GM23338 (cell line): ENCODE measurements at regions not wholly inside any gene's neighbourhood (a gene's known extent, or its start where the extent isn't known, plus 50 kb on each side); places are given as distances from the start of the nearest gene placed in this dataset.

ENCODE experiments used
- ATAC-seq: fragments of 200-7000 bp; cut with Tn5 transposase; 3 replicates; pipeline ENCODE4 v1.9.1; 2020
- DNase-seq: peaks from one replicate; pipeline ENCODE4 v3.0.0-alpha.2; 2015; ENCODE audit warnings: low spot score
- H2AFZ ChIP-seq: fragments of 200-600 bp; sonication (generic); 2 replicates; pipeline ENCODE4 v1.8.0; 2016; ENCODE audit warnings: antibody characterized with exemption, mild to moderate bottlenecking, moderate library complexity
- H3F3A ChIP-seq: fragments of 200-600 bp; sonication (generic); replicated peaks from 2 replicates; pipeline ENCODE4 v1.8.0; 2017; ENCODE audit warnings: antibody characterized with exemption, mixed run types, low read depth
- H3K27ac ChIP-seq: fragments of 200-600 bp; sonication (generic); 2 replicates; pipeline ENCODE4 v1.6.1; 2016; ENCODE audit warnings: low read depth
- H3K27me3 ChIP-seq: fragments of 200-600 bp; sonication (generic); 2 replicates; pipeline ENCODE4 v1.8.0; 2016; ENCODE audit warnings: mild to moderate bottlenecking, mixed run types, moderate library complexity; ENCODE audit not compliant: insufficient read depth
- H3K36me3 ChIP-seq: fragments of 200-600 bp; sonication (generic); 2 replicates; pipeline ENCODE4 v1.8.0; 2016; ENCODE audit warnings: mild to moderate bottlenecking; ENCODE audit not compliant: insufficient read depth
- H3K4me1 ChIP-seq: fragments of 200-600 bp; sonication (generic); 2 replicates; pipeline ENCODE4 v1.8.0; 2016; ENCODE audit warnings: mild to moderate bottlenecking, moderate library complexity; ENCODE audit not compliant: insufficient read depth
- H3K4me2 ChIP-seq: fragments of 200-600 bp; sonication (generic); 2 replicates; pipeline ENCODE4 v1.7.1; 2017; ENCODE audit warnings: mixed run types
- H3K4me3 ChIP-seq: fragments of 200-600 bp; sonication (generic); 2 replicates; pipeline ENCODE4 v1.6.1; 2016; ENCODE audit warnings: mixed run types
- H3K79me2 ChIP-seq: fragments of 200-600 bp; sonication (generic); replicated peaks from 2 replicates; pipeline ENCODE4 v1.8.0; 2017; ENCODE audit warnings: mild to moderate bottlenecking; ENCODE audit not compliant: insufficient read depth
- H3K9me2 ChIP-seq: fragments of 200-600 bp; sonication (generic); 2 replicates; pipeline ENCODE4 v1.8.0; 2017; ENCODE audit not compliant: insufficient read depth
- H4K20me1 ChIP-seq: fragments of 200-600 bp; sonication (generic); replicated peaks from 2 replicates; pipeline ENCODE4 v1.8.0; 2017; ENCODE audit warnings: mild to moderate bottlenecking; ENCODE audit not compliant: insufficient read depth
- H3K27ac Mint-ChIP-seq: 2 replicates; pipeline ENCODE4 v1.8.0; 2020; ENCODE audit warnings: inconsistent platforms, mild to moderate bottlenecking, moderate library complexity, mixed read lengths
- H3K27me3 Mint-ChIP-seq: 3 replicates; pipeline ENCODE4 v1.8.0; 2022; ENCODE audit warnings: low read depth, mild to moderate bottlenecking, moderate library complexity, mixed read lengths, inconsistent platforms; ENCODE audit not compliant: insufficient read depth, poor library complexity
- H3K36me3 Mint-ChIP-seq: 3 replicates; pipeline ENCODE4 v1.8.0; 2021; ENCODE audit warnings: low read depth, mild to moderate bottlenecking, inconsistent platforms, moderate library complexity, mixed read lengths
- H3K4me1 Mint-ChIP-seq: 3 replicates; pipeline ENCODE4 v1.8.0; 2020; ENCODE audit warnings: mild to moderate bottlenecking, inconsistent platforms, mixed read lengths
- H3K4me3 Mint-ChIP-seq: 3 replicates; pipeline ENCODE4 v1.8.0; 2021; ENCODE audit warnings: moderate library complexity, mild to moderate bottlenecking, inconsistent platforms, mixed read lengths
- H3K9me3 Mint-ChIP-seq: 3 replicates; pipeline ENCODE4 v1.8.0; 2020; ENCODE audit warnings: moderate library complexity, mild to moderate bottlenecking, inconsistent platforms, mixed read lengths
- CREB1 ChIP-seq: fragments of 250-450 bp; sonication (Bioruptor Pico); IDR thresholded peaks from 2 replicates; pipeline ENCODE4 v1.5.0; 2020; ENCODE audit warnings: low read depth, mild to moderate bottlenecking, moderate library complexity
- EZH2 ChIP-seq: fragments of 200-600 bp; sonication (generic); IDR thresholded peaks from one replicate; pipeline ENCODE4 v1.8.0; 2017; ENCODE audit warnings: antibody characterized with exemption, mild to moderate bottlenecking, low read depth; ENCODE audit not compliant: unreplicated experiment
- EZH2phosphoT487 ChIP-seq: fragments of 200-600 bp; sonication (generic); IDR thresholded peaks from one replicate; pipeline ENCODE4 v1.8.1; 2018; ENCODE audit warnings: antibody characterized with exemption; ENCODE audit not compliant: unreplicated experiment
- JUNB ChIP-seq: IDR thresholded peaks from one replicate; pipeline ENCODE4 v1.6.1; 2016; ENCODE audit warnings: antibody characterized with exemption; ENCODE audit not compliant: unreplicated experiment
- NANOG ChIP-seq: IDR thresholded peaks from 2 replicates; pipeline ENCODE4 v1.6.1; 2016; ENCODE audit warnings: antibody characterized with exemption, borderline replicate concordance
- POLR2AphosphoS5 ChIP-seq: IDR thresholded peaks from 2 replicates; pipeline ENCODE4 v1.6.1; 2016; ENCODE audit warnings: antibody characterized with exemption, low read depth
- STAT1 ChIP-seq: IDR thresholded peaks from one replicate; pipeline ENCODE4 v1.6.1; 2016; ENCODE audit warnings: antibody characterized with exemption; ENCODE audit not compliant: unreplicated experiment
- ZNF114 ChIP-seq: fragments of 250-450 bp; sonication (Bioruptor Pico); IDR thresholded peaks from 2 replicates; pipeline ENCODE4 v1.5.0; 2020; ENCODE audit warnings: mild to moderate bottlenecking, moderate library complexity
- ZNF331 ChIP-seq: fragments of 250-450 bp; sonication (Bioruptor Pico); IDR thresholded peaks from 2 replicates; pipeline ENCODE4 v1.5.0; 2020; ENCODE audit warnings: low read depth, mild to moderate bottlenecking, moderate library complexity
- TF ChIP-seq, protein P1 (sequence below): IDR thresholded peaks from 2 replicates; pipeline ENCODE4 v1.6.1; 2016; ENCODE audit warnings: antibody characterized with exemption
- TF ChIP-seq, protein P2 (sequence below), 2 experiments: fragments of 200-600 bp in 1 of 2; sonication (generic) in 1 of 2; conservative IDR thresholded peaks; 2 replicates each; pipeline versions ENCODE4 v1.5.1 to v1.6.1; 2016 to 2017; ENCODE audit warnings: antibody characterized with exemption in 2 of 2, low read depth in 2 of 2, mild to moderate bottlenecking in 2 of 2, moderate library complexity in 1 of 2
- TF ChIP-seq, protein P3 (sequence below): IDR thresholded peaks from one replicate; pipeline ENCODE4 v1.6.1; 2018; ENCODE audit warnings: antibody characterized with exemption; ENCODE audit not compliant: unreplicated experiment
- TF ChIP-seq, protein P4 (sequence below): fragments of 250-450 bp; sonication (Bioruptor Pico); IDR thresholded peaks from 2 replicates; pipeline ENCODE4 v1.5.0; 2020; ENCODE audit warnings: mild to moderate bottlenecking, moderate library complexity

DNA sequence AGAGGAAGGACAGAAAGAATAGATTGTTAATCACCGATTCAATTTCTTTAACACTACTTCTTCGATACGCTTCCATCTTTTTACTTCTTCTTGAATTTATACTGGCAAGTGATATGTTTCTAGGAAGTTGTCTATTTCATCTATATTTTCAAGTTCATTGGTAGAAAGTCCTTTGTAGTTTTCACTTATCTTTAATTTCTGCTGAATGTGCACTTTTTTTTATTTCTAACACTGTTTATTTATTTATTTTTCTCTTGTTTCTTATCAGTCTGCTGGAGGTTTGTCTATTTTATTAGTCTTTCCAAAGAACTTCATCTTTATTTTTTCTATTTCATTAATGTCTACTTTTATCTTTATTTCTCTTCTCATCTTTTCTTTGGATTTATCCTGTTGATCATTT, 63.6 kb downstream of the SIX1 start:
- no peak overlapping the region for H3K27ac Mint-ChIP-seq
- peaks cover 5% of the 10 kb centered on the region for H3K27me3 Mint-ChIP-seq
- no peaks in the 10 kb centered on the region for H3K36me3 ChIP-seq
- no peaks in the 10 kb centered on the region for H3K36me3 Mint-ChIP-seq
- H3F3A ChIP-seq, result no peaks in the 10 kb centered on the region
- ATAC-seq (no peak), DNase-seq (no peak)
- no peaks in the 10 kb centered on the region for H3K4me1 Mint-ChIP-seq
- no peak overlapping the region for H2AFZ ChIP-seq
- no peaks in the 10 kb centered on the region for H3K4me1 ChIP-seq
- no peak overlapping the region for H3K27ac ChIP-seq
- no peaks in the 10 kb centered on the region for H3K9me2 ChIP-seq
- no peak overlapping the region for H3K4me3 ChIP-seq
- no peaks in the 10 kb centered on the region for H3K27me3 ChIP-seq
- no peak overlapping the region for H3K4me3 Mint-ChIP-seq
- H3K4me2 ChIP-seq, result no peak overlapping the region
- TF ChIP-seq, protein P1, sequence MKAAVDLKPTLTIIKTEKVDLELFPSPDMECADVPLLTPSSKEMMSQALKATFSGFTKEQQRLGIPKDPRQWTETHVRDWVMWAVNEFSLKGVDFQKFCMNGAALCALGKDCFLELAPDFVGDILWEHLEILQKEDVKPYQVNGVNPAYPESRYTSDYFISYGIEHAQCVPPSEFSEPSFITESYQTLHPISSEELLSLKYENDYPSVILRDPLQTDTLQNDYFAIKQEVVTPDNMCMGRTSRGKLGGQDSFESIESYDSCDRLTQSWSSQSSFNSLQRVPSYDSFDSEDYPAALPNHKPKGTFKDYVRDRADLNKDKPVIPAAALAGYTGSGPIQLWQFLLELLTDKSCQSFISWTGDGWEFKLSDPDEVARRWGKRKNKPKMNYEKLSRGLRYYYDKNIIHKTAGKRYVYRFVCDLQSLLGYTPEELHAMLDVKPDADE, result no peak
- no peak for TF ChIP-seq STAT1
- no peak for TF ChIP-seq POLR2AphosphoS5
- TF ChIP-seq ZNF331 (CRISPR knock-in tag), result no peak
- TF ChIP-seq, protein P2, sequence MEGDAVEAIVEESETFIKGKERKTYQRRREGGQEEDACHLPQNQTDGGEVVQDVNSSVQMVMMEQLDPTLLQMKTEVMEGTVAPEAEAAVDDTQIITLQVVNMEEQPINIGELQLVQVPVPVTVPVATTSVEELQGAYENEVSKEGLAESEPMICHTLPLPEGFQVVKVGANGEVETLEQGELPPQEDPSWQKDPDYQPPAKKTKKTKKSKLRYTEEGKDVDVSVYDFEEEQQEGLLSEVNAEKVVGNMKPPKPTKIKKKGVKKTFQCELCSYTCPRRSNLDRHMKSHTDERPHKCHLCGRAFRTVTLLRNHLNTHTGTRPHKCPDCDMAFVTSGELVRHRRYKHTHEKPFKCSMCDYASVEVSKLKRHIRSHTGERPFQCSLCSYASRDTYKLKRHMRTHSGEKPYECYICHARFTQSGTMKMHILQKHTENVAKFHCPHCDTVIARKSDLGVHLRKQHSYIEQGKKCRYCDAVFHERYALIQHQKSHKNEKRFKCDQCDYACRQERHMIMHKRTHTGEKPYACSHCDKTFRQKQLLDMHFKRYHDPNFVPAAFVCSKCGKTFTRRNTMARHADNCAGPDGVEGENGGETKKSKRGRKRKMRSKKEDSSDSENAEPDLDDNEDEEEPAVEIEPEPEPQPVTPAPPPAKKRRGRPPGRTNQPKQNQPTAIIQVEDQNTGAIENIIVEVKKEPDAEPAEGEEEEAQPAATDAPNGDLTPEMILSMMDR (conservative IDR thresholded peaks at IDR 0.05; ENCODE audit: low read depth in 2 of 2), result no peak
- no peak for TF ChIP-seq NANOG
- TF ChIP-seq, protein P3, sequence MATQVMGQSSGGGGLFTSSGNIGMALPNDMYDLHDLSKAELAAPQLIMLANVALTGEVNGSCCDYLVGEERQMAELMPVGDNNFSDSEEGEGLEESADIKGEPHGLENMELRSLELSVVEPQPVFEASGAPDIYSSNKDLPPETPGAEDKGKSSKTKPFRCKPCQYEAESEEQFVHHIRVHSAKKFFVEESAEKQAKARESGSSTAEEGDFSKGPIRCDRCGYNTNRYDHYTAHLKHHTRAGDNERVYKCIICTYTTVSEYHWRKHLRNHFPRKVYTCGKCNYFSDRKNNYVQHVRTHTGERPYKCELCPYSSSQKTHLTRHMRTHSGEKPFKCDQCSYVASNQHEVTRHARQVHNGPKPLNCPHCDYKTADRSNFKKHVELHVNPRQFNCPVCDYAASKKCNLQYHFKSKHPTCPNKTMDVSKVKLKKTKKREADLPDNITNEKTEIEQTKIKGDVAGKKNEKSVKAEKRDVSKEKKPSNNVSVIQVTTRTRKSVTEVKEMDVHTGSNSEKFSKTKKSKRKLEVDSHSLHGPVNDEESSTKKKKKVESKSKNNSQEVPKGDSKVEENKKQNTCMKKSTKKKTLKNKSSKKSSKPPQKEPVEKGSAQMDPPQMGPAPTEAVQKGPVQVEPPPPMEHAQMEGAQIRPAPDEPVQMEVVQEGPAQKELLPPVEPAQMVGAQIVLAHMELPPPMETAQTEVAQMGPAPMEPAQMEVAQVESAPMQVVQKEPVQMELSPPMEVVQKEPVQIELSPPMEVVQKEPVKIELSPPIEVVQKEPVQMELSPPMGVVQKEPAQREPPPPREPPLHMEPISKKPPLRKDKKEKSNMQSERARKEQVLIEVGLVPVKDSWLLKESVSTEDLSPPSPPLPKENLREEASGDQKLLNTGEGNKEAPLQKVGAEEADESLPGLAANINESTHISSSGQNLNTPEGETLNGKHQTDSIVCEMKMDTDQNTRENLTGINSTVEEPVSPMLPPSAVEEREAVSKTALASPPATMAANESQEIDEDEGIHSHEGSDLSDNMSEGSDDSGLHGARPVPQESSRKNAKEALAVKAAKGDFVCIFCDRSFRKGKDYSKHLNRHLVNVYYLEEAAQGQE, result no peak
- TF ChIP-seq, protein P4, sequence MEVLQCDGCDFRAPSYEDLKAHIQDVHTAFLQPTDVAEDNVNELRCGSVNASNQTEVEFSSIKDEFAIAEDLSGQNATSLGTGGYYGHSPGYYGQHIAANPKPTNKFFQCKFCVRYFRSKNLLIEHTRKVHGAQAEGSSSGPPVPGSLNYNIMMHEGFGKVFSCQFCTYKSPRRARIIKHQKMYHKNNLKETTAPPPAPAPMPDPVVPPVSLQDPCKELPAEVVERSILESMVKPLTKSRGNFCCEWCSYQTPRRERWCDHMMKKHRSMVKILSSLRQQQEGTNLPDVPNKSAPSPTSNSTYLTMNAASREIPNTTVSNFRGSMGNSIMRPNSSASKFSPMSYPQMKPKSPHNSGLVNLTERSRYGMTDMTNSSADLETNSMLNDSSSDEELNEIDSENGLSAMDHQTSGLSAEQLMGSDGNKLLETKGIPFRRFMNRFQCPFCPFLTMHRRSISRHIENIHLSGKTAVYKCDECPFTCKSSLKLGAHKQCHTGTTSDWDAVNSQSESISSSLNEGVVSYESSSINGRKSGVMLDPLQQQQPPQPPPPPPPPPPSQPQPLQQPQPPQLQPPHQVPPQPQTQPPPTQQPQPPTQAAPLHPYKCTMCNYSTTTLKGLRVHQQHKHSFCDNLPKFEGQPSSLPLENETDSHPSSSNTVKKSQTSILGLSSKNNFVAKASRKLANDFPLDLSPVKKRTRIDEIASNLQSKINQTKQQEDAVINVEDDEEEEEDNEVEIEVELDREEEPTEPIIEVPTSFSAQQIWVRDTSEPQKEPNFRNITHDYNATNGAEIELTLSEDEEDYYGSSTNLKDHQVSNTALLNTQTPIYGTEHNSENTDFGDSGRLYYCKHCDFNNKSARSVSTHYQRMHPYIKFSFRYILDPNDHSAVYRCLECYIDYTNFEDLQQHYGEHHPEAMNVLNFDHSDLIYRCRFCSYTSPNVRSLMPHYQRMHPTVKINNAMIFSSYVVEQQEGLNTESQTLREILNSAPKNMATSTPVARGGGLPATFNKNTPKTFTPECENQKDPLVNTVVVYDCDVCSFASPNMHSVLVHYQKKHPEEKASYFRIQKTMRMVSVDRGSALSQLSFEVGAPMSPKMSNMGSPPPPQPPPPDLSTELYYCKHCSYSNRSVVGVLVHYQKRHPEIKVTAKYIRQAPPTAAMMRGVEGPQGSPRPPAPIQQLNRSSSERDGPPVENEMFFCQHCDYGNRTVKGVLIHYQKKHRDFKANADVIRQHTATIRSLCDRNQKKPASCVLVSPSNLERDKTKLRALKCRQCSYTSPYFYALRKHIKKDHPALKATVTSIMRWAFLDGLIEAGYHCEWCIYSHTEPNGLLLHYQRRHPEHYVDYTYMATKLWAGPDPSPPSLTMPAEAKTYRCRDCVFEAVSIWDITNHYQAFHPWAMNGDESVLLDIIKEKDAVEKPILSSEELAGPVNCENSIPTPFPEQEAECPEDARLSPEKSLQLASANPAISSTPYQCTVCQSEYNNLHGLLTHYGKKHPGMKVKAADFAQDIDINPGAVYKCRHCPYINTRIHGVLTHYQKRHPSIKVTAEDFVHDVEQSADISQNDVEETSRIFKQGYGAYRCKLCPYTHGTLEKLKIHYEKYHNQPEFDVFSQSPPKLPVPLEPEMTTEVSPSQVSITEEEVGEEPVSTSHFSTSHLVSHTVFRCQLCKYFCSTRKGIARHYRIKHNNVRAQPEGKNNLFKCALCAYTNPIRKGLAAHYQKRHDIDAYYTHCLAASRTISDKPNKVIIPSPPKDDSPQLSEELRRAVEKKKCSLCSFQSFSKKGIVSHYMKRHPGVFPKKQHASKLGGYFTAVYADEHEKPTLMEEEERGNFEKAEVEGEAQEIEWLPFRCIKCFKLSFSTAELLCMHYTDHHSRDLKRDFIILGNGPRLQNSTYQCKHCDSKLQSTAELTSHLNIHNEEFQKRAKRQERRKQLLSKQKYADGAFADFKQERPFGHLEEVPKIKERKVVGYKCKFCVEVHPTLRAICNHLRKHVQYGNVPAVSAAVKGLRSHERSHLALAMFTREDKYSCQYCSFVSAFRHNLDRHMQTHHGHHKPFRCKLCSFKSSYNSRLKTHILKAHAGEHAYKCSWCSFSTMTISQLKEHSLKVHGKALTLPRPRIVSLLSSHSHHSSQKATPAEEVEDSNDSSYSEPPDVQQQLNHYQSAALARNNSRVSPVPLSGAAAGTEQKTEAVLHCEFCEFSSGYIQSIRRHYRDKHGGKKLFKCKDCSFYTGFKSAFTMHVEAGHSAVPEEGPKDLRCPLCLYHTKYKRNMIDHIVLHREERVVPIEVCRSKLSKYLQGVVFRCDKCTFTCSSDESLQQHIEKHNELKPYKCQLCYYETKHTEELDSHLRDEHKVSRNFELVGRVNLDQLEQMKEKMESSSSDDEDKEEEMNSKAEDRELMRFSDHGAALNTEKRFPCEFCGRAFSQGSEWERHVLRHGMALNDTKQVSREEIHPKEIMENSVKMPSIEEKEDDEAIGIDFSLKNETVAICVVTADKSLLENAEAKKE (CRISPR knock-in tag), result no peak
- no peak for TF ChIP-seq JUNB
- no peak for TF ChIP-seq EZH2
- no peak for TF ChIP-seq ZNF114
- no peak for TF ChIP-seq EZH2phosphoT487
- TF ChIP-seq CREB1, result no peak
- no peaks in the 10 kb centered on the region for H3K79me2 ChIP-seq
- no peaks in the 10 kb centered on the region for H4K20me1 ChIP-seq
- no peaks in the 10 kb centered on the region for H3K9me3 Mint-ChIP-seq
